GM23338 (cell line): ENCODE measurements at regions not wholly inside any gene's neighbourhood (a gene's known extent, or its start where the extent isn't known, plus 50 kb on each side); places are given as distances from the start of the nearest gene placed in this dataset.
A peak's percentile ranks its signal among the peaks of the same experiment; 100 is the strongest.

Experiments used
- ATAC-seq: fragments of 200-7000 bp; cut with Tn5 transposase; 3 replicates; pipeline ENCODE4 v1.9.1; 2020
- DNase-seq: peaks from one replicate; pipeline ENCODE4 v3.0.0-alpha.2; 2015; ENCODE audit warnings: low spot score
- H2AFZ ChIP-seq: fragments of 200-600 bp; sonication (generic); 2 replicates; pipeline ENCODE4 v1.8.0; 2016; ENCODE audit warnings: antibody characterized with exemption, mild to moderate bottlenecking, moderate library complexity
- H3F3A ChIP-seq: fragments of 200-600 bp; sonication (generic); replicated peaks from 2 replicates; pipeline ENCODE4 v1.8.0; 2017; ENCODE audit warnings: antibody characterized with exemption, mixed run types, low read depth
- H3K27ac ChIP-seq: fragments of 200-600 bp; sonication (generic); 2 replicates; pipeline ENCODE4 v1.6.1; 2016; ENCODE audit warnings: low read depth
- H3K27me3 ChIP-seq: fragments of 200-600 bp; sonication (generic); 2 replicates; pipeline ENCODE4 v1.8.0; 2016; ENCODE audit warnings: mild to moderate bottlenecking, mixed run types, moderate library complexity; ENCODE audit not compliant: insufficient read depth
- H3K36me3 ChIP-seq: fragments of 200-600 bp; sonication (generic); 2 replicates; pipeline ENCODE4 v1.8.0; 2016; ENCODE audit warnings: mild to moderate bottlenecking; ENCODE audit not compliant: insufficient read depth
- H3K4me1 ChIP-seq: fragments of 200-600 bp; sonication (generic); 2 replicates; pipeline ENCODE4 v1.8.0; 2016; ENCODE audit warnings: mild to moderate bottlenecking, moderate library complexity; ENCODE audit not compliant: insufficient read depth
- H3K4me2 ChIP-seq: fragments of 200-600 bp; sonication (generic); 2 replicates; pipeline ENCODE4 v1.7.1; 2017; ENCODE audit warnings: mixed run types
- H3K4me3 ChIP-seq: fragments of 200-600 bp; sonication (generic); 2 replicates; pipeline ENCODE4 v1.6.1; 2016; ENCODE audit warnings: mixed run types
- H3K79me2 ChIP-seq: fragments of 200-600 bp; sonication (generic); replicated peaks from 2 replicates; pipeline ENCODE4 v1.8.0; 2017; ENCODE audit warnings: mild to moderate bottlenecking; ENCODE audit not compliant: insufficient read depth
- H3K9me2 ChIP-seq: fragments of 200-600 bp; sonication (generic); 2 replicates; pipeline ENCODE4 v1.8.0; 2017; ENCODE audit not compliant: insufficient read depth
- H4K20me1 ChIP-seq: fragments of 200-600 bp; sonication (generic); replicated peaks from 2 replicates; pipeline ENCODE4 v1.8.0; 2017; ENCODE audit warnings: mild to moderate bottlenecking; ENCODE audit not compliant: insufficient read depth
- H3K27ac Mint-ChIP-seq: 2 replicates; pipeline ENCODE4 v1.8.0; 2020; ENCODE audit warnings: inconsistent platforms, mild to moderate bottlenecking, moderate library complexity, mixed read lengths
- H3K27me3 Mint-ChIP-seq: 3 replicates; pipeline ENCODE4 v1.8.0; 2022; ENCODE audit warnings: low read depth, mild to moderate bottlenecking, moderate library complexity, mixed read lengths, inconsistent platforms; ENCODE audit not compliant: insufficient read depth, poor library complexity
- H3K36me3 Mint-ChIP-seq: 3 replicates; pipeline ENCODE4 v1.8.0; 2021; ENCODE audit warnings: low read depth, mild to moderate bottlenecking, inconsistent platforms, moderate library complexity, mixed read lengths
- H3K4me1 Mint-ChIP-seq: 3 replicates; pipeline ENCODE4 v1.8.0; 2020; ENCODE audit warnings: mild to moderate bottlenecking, inconsistent platforms, mixed read lengths
- H3K4me3 Mint-ChIP-seq: 3 replicates; pipeline ENCODE4 v1.8.0; 2021; ENCODE audit warnings: moderate library complexity, mild to moderate bottlenecking, inconsistent platforms, mixed read lengths
- H3K9me3 Mint-ChIP-seq: 3 replicates; pipeline ENCODE4 v1.8.0; 2020; ENCODE audit warnings: moderate library complexity, mild to moderate bottlenecking, inconsistent platforms, mixed read lengths
- CREB1 ChIP-seq: fragments of 250-450 bp; sonication (Bioruptor Pico); IDR thresholded peaks from 2 replicates; pipeline ENCODE4 v1.5.0; 2020; ENCODE audit warnings: low read depth, mild to moderate bottlenecking, moderate library complexity
- ETS1 ChIP-seq: IDR thresholded peaks from 2 replicates; pipeline ENCODE4 v1.6.1; 2016; ENCODE audit warnings: antibody characterized with exemption
- EZH2 ChIP-seq: fragments of 200-600 bp; sonication (generic); IDR thresholded peaks from one replicate; pipeline ENCODE4 v1.8.0; 2017; ENCODE audit warnings: antibody characterized with exemption, mild to moderate bottlenecking, low read depth; ENCODE audit not compliant: unreplicated experiment
- EZH2phosphoT487 ChIP-seq: fragments of 200-600 bp; sonication (generic); IDR thresholded peaks from one replicate; pipeline ENCODE4 v1.8.1; 2018; ENCODE audit warnings: antibody characterized with exemption; ENCODE audit not compliant: unreplicated experiment
- JUNB ChIP-seq: IDR thresholded peaks from one replicate; pipeline ENCODE4 v1.6.1; 2016; ENCODE audit warnings: antibody characterized with exemption; ENCODE audit not compliant: unreplicated experiment
- NANOG ChIP-seq: IDR thresholded peaks from 2 replicates; pipeline ENCODE4 v1.6.1; 2016; ENCODE audit warnings: antibody characterized with exemption, borderline replicate concordance
- POLR2AphosphoS5 ChIP-seq: IDR thresholded peaks from 2 replicates; pipeline ENCODE4 v1.6.1; 2016; ENCODE audit warnings: antibody characterized with exemption, low read depth
- STAT1 ChIP-seq: IDR thresholded peaks from one replicate; pipeline ENCODE4 v1.6.1; 2016; ENCODE audit warnings: antibody characterized with exemption; ENCODE audit not compliant: unreplicated experiment
- ZNF114 ChIP-seq: fragments of 250-450 bp; sonication (Bioruptor Pico); IDR thresholded peaks from 2 replicates; pipeline ENCODE4 v1.5.0; 2020; ENCODE audit warnings: mild to moderate bottlenecking, moderate library complexity
- ZNF331 ChIP-seq: fragments of 250-450 bp; sonication (Bioruptor Pico); IDR thresholded peaks from 2 replicates; pipeline ENCODE4 v1.5.0; 2020; ENCODE audit warnings: low read depth, mild to moderate bottlenecking, moderate library complexity
- TF ChIP-seq, protein P1 (sequence below): fragments of 250-450 bp; sonication (Bioruptor Pico); IDR thresholded peaks from 2 replicates; pipeline ENCODE4 v1.5.0; 2020; ENCODE audit warnings: mild to moderate bottlenecking, moderate library complexity
- TF ChIP-seq, protein P2 (sequence below): IDR thresholded peaks from one replicate; pipeline ENCODE4 v1.6.1; 2018; ENCODE audit warnings: antibody characterized with exemption; ENCODE audit not compliant: unreplicated experiment
- TF ChIP-seq, protein P3 (sequence below), 2 experiments: fragments of 200-600 bp in 1 of 2; sonication (generic) in 1 of 2; conservative IDR thresholded peaks; 2 replicates each; pipeline versions ENCODE4 v1.5.1 to v1.6.1; 2016 to 2017; ENCODE audit warnings: antibody characterized with exemption in 2 of 2, low read depth in 2 of 2, mild to moderate bottlenecking in 2 of 2, moderate library complexity in 1 of 2

GRCh38 chr11:112565551-112565950, 304.9 kb upstream of the PLET1 start:
- no peak overlapping the region for H3K4me2 ChIP-seq

More at GRCh38 chr11:112565551-112565950, 304.9 kb upstream of the PLET1 start:
- no peak overlapping the region for H3K27ac Mint-ChIP-seq
- TF ChIP-seq STAT1 (no peak), EZH2 (no peak), POLR2AphosphoS5 (no peak), JUNB (no peak), EZH2phosphoT487 (no peak), CREB1 (CRISPR knock-in tag) (no peak), ZNF331 (CRISPR knock-in tag) (no peak), NANOG (no peak), ETS1 (no peak), ZNF114 (CRISPR knock-in tag) (no peak)
- TF ChIP-seq, protein P1, sequence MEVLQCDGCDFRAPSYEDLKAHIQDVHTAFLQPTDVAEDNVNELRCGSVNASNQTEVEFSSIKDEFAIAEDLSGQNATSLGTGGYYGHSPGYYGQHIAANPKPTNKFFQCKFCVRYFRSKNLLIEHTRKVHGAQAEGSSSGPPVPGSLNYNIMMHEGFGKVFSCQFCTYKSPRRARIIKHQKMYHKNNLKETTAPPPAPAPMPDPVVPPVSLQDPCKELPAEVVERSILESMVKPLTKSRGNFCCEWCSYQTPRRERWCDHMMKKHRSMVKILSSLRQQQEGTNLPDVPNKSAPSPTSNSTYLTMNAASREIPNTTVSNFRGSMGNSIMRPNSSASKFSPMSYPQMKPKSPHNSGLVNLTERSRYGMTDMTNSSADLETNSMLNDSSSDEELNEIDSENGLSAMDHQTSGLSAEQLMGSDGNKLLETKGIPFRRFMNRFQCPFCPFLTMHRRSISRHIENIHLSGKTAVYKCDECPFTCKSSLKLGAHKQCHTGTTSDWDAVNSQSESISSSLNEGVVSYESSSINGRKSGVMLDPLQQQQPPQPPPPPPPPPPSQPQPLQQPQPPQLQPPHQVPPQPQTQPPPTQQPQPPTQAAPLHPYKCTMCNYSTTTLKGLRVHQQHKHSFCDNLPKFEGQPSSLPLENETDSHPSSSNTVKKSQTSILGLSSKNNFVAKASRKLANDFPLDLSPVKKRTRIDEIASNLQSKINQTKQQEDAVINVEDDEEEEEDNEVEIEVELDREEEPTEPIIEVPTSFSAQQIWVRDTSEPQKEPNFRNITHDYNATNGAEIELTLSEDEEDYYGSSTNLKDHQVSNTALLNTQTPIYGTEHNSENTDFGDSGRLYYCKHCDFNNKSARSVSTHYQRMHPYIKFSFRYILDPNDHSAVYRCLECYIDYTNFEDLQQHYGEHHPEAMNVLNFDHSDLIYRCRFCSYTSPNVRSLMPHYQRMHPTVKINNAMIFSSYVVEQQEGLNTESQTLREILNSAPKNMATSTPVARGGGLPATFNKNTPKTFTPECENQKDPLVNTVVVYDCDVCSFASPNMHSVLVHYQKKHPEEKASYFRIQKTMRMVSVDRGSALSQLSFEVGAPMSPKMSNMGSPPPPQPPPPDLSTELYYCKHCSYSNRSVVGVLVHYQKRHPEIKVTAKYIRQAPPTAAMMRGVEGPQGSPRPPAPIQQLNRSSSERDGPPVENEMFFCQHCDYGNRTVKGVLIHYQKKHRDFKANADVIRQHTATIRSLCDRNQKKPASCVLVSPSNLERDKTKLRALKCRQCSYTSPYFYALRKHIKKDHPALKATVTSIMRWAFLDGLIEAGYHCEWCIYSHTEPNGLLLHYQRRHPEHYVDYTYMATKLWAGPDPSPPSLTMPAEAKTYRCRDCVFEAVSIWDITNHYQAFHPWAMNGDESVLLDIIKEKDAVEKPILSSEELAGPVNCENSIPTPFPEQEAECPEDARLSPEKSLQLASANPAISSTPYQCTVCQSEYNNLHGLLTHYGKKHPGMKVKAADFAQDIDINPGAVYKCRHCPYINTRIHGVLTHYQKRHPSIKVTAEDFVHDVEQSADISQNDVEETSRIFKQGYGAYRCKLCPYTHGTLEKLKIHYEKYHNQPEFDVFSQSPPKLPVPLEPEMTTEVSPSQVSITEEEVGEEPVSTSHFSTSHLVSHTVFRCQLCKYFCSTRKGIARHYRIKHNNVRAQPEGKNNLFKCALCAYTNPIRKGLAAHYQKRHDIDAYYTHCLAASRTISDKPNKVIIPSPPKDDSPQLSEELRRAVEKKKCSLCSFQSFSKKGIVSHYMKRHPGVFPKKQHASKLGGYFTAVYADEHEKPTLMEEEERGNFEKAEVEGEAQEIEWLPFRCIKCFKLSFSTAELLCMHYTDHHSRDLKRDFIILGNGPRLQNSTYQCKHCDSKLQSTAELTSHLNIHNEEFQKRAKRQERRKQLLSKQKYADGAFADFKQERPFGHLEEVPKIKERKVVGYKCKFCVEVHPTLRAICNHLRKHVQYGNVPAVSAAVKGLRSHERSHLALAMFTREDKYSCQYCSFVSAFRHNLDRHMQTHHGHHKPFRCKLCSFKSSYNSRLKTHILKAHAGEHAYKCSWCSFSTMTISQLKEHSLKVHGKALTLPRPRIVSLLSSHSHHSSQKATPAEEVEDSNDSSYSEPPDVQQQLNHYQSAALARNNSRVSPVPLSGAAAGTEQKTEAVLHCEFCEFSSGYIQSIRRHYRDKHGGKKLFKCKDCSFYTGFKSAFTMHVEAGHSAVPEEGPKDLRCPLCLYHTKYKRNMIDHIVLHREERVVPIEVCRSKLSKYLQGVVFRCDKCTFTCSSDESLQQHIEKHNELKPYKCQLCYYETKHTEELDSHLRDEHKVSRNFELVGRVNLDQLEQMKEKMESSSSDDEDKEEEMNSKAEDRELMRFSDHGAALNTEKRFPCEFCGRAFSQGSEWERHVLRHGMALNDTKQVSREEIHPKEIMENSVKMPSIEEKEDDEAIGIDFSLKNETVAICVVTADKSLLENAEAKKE (CRISPR knock-in tag): no peak
- TF ChIP-seq, protein P2, sequence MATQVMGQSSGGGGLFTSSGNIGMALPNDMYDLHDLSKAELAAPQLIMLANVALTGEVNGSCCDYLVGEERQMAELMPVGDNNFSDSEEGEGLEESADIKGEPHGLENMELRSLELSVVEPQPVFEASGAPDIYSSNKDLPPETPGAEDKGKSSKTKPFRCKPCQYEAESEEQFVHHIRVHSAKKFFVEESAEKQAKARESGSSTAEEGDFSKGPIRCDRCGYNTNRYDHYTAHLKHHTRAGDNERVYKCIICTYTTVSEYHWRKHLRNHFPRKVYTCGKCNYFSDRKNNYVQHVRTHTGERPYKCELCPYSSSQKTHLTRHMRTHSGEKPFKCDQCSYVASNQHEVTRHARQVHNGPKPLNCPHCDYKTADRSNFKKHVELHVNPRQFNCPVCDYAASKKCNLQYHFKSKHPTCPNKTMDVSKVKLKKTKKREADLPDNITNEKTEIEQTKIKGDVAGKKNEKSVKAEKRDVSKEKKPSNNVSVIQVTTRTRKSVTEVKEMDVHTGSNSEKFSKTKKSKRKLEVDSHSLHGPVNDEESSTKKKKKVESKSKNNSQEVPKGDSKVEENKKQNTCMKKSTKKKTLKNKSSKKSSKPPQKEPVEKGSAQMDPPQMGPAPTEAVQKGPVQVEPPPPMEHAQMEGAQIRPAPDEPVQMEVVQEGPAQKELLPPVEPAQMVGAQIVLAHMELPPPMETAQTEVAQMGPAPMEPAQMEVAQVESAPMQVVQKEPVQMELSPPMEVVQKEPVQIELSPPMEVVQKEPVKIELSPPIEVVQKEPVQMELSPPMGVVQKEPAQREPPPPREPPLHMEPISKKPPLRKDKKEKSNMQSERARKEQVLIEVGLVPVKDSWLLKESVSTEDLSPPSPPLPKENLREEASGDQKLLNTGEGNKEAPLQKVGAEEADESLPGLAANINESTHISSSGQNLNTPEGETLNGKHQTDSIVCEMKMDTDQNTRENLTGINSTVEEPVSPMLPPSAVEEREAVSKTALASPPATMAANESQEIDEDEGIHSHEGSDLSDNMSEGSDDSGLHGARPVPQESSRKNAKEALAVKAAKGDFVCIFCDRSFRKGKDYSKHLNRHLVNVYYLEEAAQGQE: no peak
- TF ChIP-seq, protein P3, sequence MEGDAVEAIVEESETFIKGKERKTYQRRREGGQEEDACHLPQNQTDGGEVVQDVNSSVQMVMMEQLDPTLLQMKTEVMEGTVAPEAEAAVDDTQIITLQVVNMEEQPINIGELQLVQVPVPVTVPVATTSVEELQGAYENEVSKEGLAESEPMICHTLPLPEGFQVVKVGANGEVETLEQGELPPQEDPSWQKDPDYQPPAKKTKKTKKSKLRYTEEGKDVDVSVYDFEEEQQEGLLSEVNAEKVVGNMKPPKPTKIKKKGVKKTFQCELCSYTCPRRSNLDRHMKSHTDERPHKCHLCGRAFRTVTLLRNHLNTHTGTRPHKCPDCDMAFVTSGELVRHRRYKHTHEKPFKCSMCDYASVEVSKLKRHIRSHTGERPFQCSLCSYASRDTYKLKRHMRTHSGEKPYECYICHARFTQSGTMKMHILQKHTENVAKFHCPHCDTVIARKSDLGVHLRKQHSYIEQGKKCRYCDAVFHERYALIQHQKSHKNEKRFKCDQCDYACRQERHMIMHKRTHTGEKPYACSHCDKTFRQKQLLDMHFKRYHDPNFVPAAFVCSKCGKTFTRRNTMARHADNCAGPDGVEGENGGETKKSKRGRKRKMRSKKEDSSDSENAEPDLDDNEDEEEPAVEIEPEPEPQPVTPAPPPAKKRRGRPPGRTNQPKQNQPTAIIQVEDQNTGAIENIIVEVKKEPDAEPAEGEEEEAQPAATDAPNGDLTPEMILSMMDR (conservative IDR thresholded peaks at IDR 0.05; ENCODE audit: low read depth in 2 of 2): no peak
- Histone ChIP-seq H3K4me1 (no peaks in the 10 kb centered on the region), H3K79me2 (no peaks in the 10 kb centered on the region), H3K27me3 (no peaks in the 10 kb centered on the region), H3K9me2 (0 out of 2 replicates have a peak, but pooled peaks cover 5% of the 10 kb centered on the region), H3F3A (no peaks in the 10 kb centered on the region), H4K20me1 (no peaks in the 10 kb centered on the region), H3K27ac (no peak overlapping the region), H2AFZ (peak overlapping the region; percentile 69; the same call in 1 of the 2 replicates), H3K4me3 (no peak overlapping the region), H3K36me3 (no peaks in the 10 kb centered on the region)
- H3K4me1 Mint-ChIP-seq: peaks cover 6% of the 10 kb centered on the region; the same call in 2 of the 3 replicates
- no peaks in the 10 kb centered on the region for H3K9me3 Mint-ChIP-seq
- DNase-seq: no peak
- no peak overlapping the region for H3K4me3 Mint-ChIP-seq
- no peak for ATAC-seq
- no peaks in the 10 kb centered on the region for H3K36me3 Mint-ChIP-seq
- no peaks in the 10 kb centered on the region for H3K27me3 Mint-ChIP-seq
